ENCODE measurements at regions not wholly inside any gene's neighbourhood (a gene's known extent, or its start where the extent isn't known, plus 50 kb on each side); places are given as distances from the start of the nearest gene placed in this dataset.

- Mint-ChIP-seq H3K4me1 (no peaks in the 10 kb centered on the region), H3K9me3 (ENCODE audit: insufficient read depth) (no peaks in the 10 kb centered on the region), H3K27ac (no peak overlapping the region), H3K4me3 (no peak overlapping the region), H3K27me3 (peaks cover 13% of the 10 kb centered on the region)
- Histone ChIP-seq H4K20me1 (ENCODE audit: control insufficient read depth, insufficient read depth, low read length, poor library complexity, severe bottlenecking) (no peaks in the 10 kb centered on the region), H3K4me1 (ENCODE audit: control insufficient read depth in 2 of 2, insufficient read depth in 2 of 2, low read length in 2 of 2) (no peaks in the 10 kb centered on the region), H3K36me3 (replicated peaks in 1 of 2; ENCODE audit: control extremely low read depth in 1 of 2, control insufficient read depth in 1 of 2, extremely low read depth in 1 of 2, insufficient read depth in 2 of 2, low read length in 1 of 2) (no peaks in the 10 kb centered on the region), H3K9me3 (ENCODE audit: control extremely low read depth in 1 of 3, control insufficient read depth in 2 of 3, insufficient read depth in 1 of 3, low read length in 2 of 3) (no peaks in the 10 kb centered on the region), H3K4me2 (replicated peaks; ENCODE audit: low read depth, low read length, poor library complexity, severe bottlenecking) (no peak overlapping the region), H2AFZ (ENCODE audit: insufficient read depth, low read depth, low read length, poor library complexity, severe bottlenecking) (no peak overlapping the region), H3K27me3 (replicated peaks in 1 of 4; ENCODE audit: control extremely low read depth in 1 of 4, control insufficient read depth in 3 of 4, insufficient read depth in 4 of 4, low read length in 3 of 4) (no peaks in the 10 kb centered on the region), H3K79me2 (ENCODE audit: control insufficient read depth, insufficient read depth, low read length) (no peaks in the 10 kb centered on the region), H3K27ac (ENCODE audit: low read length in 2 of 2) (no peak overlapping the region), H3K4me3 (ENCODE audit: control extremely low read depth in 1 of 5, extremely low read depth in 1 of 5, insufficient read depth in 1 of 5, low read depth in 2 of 5, low read length in 4 of 5) (no peak overlapping the region), H3K9ac (ENCODE audit: low read length) (no peak overlapping the region)
- ATAC-seq (ENCODE audit: low read depth) = no peak
- intact Hi-C loops (cut with micrococcal nuclease) = no loop called here
- 67% methylated on average over 1 of the region's 7 CpGs for WGBS (ENCODE audit: insufficient coverage)
- TF ChIP-seq CTCF (IDR thresholded peaks at IDR 0.05) = no peak
- no peak for TF ChIP-seq EZH2 (IDR thresholded peaks at IDR 0.05; ENCODE audit: borderline replicate concordance, insufficient read depth, low read depth, low read length, poor library complexity, severe bottlenecking)
- ChIA-PET CTCF (no interaction called here), POLR2A (no interaction called here)
- DNase-seq = no peak
These were observed 71.1 kb upstream of the SCOC start for GRCh38 chr4:140302151-140302859.

- H3K9me3 ChIP-seq (ENCODE audit: control extremely low read depth in 1 of 3, control insufficient read depth in 2 of 3, insufficient read depth in 1 of 3, low read length in 2 of 3) = no peaks in the 10 kb centered on the region
- H3K9me3 Mint-ChIP-seq (ENCODE audit: insufficient read depth) = no peaks in the 10 kb centered on the region
- H3K36me3 ChIP-seq (replicated peaks in 1 of 2; ENCODE audit: control extremely low read depth in 1 of 2, control insufficient read depth in 1 of 2, extremely low read depth in 1 of 2, insufficient read depth in 2 of 2, low read length in 1 of 2) = no peaks in the 10 kb centered on the region
- no peak overlapping the region for H3K9ac ChIP-seq (ENCODE audit: low read length)
- WGBS (ENCODE audit: insufficient coverage) = 49% methylated on average over 3 of the region's 4 CpGs
- ATAC-seq (ENCODE audit: low read depth) = no peak
- no peak overlapping the region for H3K27ac Mint-ChIP-seq
- no peaks in the 10 kb centered on the region for H3K4me1 ChIP-seq (ENCODE audit: control insufficient read depth in 2 of 2, insufficient read depth in 2 of 2, low read length in 2 of 2)
- ChIA-PET CTCF (no interaction called here), POLR2A (no interaction called here)
- no peak overlapping the region for H3K4me3 Mint-ChIP-seq
- no peak for DNase-seq
- no peak overlapping the region for H3K4me3 ChIP-seq (ENCODE audit: control extremely low read depth in 1 of 5, extremely low read depth in 1 of 5, insufficient read depth in 1 of 5, low read depth in 2 of 5, low read length in 4 of 5)
- no peaks in the 10 kb centered on the region for H4K20me1 ChIP-seq (ENCODE audit: control insufficient read depth, insufficient read depth, low read length, poor library complexity, severe bottlenecking)
- intact Hi-C loops (cut with micrococcal nuclease) = no loop called here
- H3K27me3 ChIP-seq (replicated peaks in 1 of 4; ENCODE audit: control extremely low read depth in 1 of 4, control insufficient read depth in 3 of 4, insufficient read depth in 4 of 4, low read length in 3 of 4) = no peaks in the 10 kb centered on the region
- H2AFZ ChIP-seq (ENCODE audit: insufficient read depth, low read depth, low read length, poor library complexity, severe bottlenecking) = no peak overlapping the region
- H3K27ac ChIP-seq (ENCODE audit: low read length in 2 of 2) = no peak overlapping the region
- H3K4me2 ChIP-seq (replicated peaks; ENCODE audit: low read depth, low read length, poor library complexity, severe bottlenecking) = no peak overlapping the region
- TF ChIP-seq EZH2 (IDR thresholded peaks at IDR 0.05; ENCODE audit: borderline replicate concordance, insufficient read depth, low read depth, low read length, poor library complexity, severe bottlenecking) (no peak), CTCF (IDR thresholded peaks at IDR 0.05) (no peak)
- H3K4me1 Mint-ChIP-seq = no peaks in the 10 kb centered on the region
- peaks cover 19% of the 10 kb centered on the region for H3K27me3 Mint-ChIP-seq
- H3K79me2 ChIP-seq (ENCODE audit: control insufficient read depth, insufficient read depth, low read length) = no peaks in the 10 kb centered on the region
These were observed 73.0 kb upstream of the SCOC start for GRCh38 chr4:140300271-140300970.

Data from B cell (primary cell).